K562 (cell line): ENCODE measurements at regions not wholly inside any gene's neighbourhood (a gene's known extent, or its start where the extent isn't known, plus 50 kb on each side); places are given as distances from the start of the nearest gene placed in this dataset.

Source experiments
- FOS ChIP-seq: IDR thresholded peaks from 3 replicates; pipeline ENCODE4 v1.6.1; 2011; ENCODE audit not compliant: insufficient read length; ENCODE audit errors: extremely low read depth
- GABPA ChIP-seq: fragments of 200-800 bp; sonication (Bioruptor generic); conservative IDR thresholded peaks from 2 replicates; pipeline ENCODE4 v1.6.1; 2016; ENCODE audit warnings: low read depth, missing genetic modification characterization, missing compliant biosample characterization
- JUN ChIP-seq, 2 experiments: sonication (generic) in 1 of 2; formaldehyde crosslinking in 1 of 2; IDR thresholded peaks; 2 replicates each; pipeline versions ENCODE4 v1.6.1 to v1.8.0; 2012 to 2022; ENCODE audit warnings: borderline replicate concordance in 2 of 2, mild to moderate bottlenecking in 2 of 2, improper control_type of control experiment in 1 of 2, low read depth in 1 of 2, low read length in 1 of 2, missing genetic modification reagents in 1 of 2
- POLR2A ChIP-seq: fragments of 450-650 bp; conservative IDR thresholded peaks from 2 replicates; pipeline ENCODE4 v1.6.1; 2016
- RREB1 ChIP-seq: fragments of 250-450 bp; sonication (Bioruptor Pico); IDR thresholded peaks from 2 replicates; pipeline ENCODE4 v1.4.0; 2020
- SP2 ChIP-seq: IDR thresholded peaks from 2 replicates; pipeline ENCODE4 v1.6.1; 2011; ENCODE audit warnings: mild to moderate bottlenecking, low read depth, low read length, moderate library complexity; ENCODE audit not compliant: poor library complexity, severe bottlenecking; ENCODE audit errors: extremely low read depth
- TAF15 ChIP-seq: fragments of 200-400 bp; formaldehyde crosslinking; IDR thresholded peaks from 2 replicates; pipeline ENCODE4 v1.6.1; 2017; ENCODE audit warnings: mild to moderate bottlenecking, low read depth, low read length, moderate library complexity
- ZFX ChIP-seq: sonication (generic); formaldehyde crosslinking; IDR thresholded peaks from 2 replicates; pipeline ENCODE4 v1.8.0; 2022; ENCODE audit warnings: mild to moderate bottlenecking, missing genetic modification reagents, moderate library complexity
- TF ChIP-seq, protein P1 (sequence below): fragments of 450-650 bp; IDR thresholded peaks from 2 replicates; pipeline ENCODE4 v1.7.1; 2018; ENCODE audit warnings: mild to moderate bottlenecking, low read depth; ENCODE audit not compliant: partially characterized antibody
- TF ChIP-seq, protein P2 (sequence below), 2 experiments: fragments of 450-650 bp; formaldehyde crosslinking in 1 of 2; IDR thresholded peaks; 2 replicates each; pipeline versions ENCODE4 v1.4.0 to v1.6.1; 2014 to 2020; ENCODE audit warnings: mild to moderate bottlenecking in 2 of 2, borderline replicate concordance in 1 of 2, low read depth in 1 of 2

DNA sequence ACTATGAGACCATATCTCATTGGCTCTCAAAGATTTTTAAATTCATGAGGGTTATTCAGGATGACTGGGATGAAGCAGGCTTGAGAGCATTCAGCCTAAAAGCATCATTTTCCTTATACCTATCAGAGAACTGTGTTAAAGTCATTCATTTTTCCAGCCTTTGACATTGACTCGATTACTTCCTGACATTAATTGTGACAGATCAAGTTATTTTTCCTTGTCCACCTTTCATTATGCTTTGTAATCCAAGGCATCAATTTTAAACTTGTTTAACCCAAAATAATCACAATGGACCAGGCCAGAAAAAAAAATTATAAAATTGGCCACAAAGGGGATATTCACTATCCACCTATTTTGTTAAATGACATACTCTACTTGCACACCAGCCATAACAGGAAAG lies 1606.8 kb upstream of the PIK3C3 start:
- TF ChIP-seq, protein P1, sequence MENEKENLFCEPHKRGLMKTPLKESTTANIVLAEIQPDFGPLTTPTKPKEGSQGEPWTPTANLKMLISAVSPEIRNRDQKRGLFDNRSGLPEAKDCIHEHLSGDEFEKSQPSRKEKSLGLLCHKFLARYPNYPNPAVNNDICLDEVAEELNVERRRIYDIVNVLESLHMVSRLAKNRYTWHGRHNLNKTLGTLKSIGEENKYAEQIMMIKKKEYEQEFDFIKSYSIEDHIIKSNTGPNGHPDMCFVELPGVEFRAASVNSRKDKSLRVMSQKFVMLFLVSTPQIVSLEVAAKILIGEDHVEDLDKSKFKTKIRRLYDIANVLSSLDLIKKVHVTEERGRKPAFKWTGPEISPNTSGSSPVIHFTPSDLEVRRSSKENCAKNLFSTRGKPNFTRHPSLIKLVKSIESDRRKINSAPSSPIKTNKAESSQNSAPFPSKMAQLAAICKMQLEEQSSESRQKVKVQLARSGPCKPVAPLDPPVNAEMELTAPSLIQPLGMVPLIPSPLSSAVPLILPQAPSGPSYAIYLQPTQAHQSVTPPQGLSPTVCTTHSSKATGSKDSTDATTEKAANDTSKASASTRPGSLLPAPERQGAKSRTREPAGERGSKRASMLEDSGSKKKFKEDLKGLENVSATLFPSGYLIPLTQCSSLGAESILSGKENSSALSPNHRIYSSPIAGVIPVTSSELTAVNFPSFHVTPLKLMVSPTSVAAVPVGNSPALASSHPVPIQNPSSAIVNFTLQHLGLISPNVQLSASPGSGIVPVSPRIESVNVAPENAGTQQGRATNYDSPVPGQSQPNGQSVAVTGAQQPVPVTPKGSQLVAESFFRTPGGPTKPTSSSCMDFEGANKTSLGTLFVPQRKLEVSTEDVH: no peak
- no peak for TF ChIP-seq SP2
- TF ChIP-seq GABPA: no peak
- TF ChIP-seq, protein P2, sequence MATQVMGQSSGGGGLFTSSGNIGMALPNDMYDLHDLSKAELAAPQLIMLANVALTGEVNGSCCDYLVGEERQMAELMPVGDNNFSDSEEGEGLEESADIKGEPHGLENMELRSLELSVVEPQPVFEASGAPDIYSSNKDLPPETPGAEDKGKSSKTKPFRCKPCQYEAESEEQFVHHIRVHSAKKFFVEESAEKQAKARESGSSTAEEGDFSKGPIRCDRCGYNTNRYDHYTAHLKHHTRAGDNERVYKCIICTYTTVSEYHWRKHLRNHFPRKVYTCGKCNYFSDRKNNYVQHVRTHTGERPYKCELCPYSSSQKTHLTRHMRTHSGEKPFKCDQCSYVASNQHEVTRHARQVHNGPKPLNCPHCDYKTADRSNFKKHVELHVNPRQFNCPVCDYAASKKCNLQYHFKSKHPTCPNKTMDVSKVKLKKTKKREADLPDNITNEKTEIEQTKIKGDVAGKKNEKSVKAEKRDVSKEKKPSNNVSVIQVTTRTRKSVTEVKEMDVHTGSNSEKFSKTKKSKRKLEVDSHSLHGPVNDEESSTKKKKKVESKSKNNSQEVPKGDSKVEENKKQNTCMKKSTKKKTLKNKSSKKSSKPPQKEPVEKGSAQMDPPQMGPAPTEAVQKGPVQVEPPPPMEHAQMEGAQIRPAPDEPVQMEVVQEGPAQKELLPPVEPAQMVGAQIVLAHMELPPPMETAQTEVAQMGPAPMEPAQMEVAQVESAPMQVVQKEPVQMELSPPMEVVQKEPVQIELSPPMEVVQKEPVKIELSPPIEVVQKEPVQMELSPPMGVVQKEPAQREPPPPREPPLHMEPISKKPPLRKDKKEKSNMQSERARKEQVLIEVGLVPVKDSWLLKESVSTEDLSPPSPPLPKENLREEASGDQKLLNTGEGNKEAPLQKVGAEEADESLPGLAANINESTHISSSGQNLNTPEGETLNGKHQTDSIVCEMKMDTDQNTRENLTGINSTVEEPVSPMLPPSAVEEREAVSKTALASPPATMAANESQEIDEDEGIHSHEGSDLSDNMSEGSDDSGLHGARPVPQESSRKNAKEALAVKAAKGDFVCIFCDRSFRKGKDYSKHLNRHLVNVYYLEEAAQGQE (IDR thresholded peaks at IDR 0.05; ENCODE audit: borderline replicate concordance): no peak
- TF ChIP-seq, protein P2 (CRISPR knock-in tag; IDR thresholded peaks at IDR 0.05; ENCODE audit: low read depth): no peak
- no peak for TF ChIP-seq FOS
- TF ChIP-seq RREB1 (CRISPR knock-in tag): no peak
- no peak for TF ChIP-seq ZFX (CRISPR knock-in tag)
- no peak for TF ChIP-seq JUN (IDR thresholded peaks at IDR 0.05; ENCODE audit: borderline replicate concordance, low read depth, low read length)
- TF ChIP-seq JUN (CRISPR knock-in tag; IDR thresholded peaks at IDR 0.05; ENCODE audit: borderline replicate concordance): no peak
- TF ChIP-seq POLR2A: no peak
- no peak for TF ChIP-seq TAF15
